ENCODE measurements at regions not wholly inside any gene's neighbourhood (a gene's known extent, or its start where the extent isn't known, plus 50 kb on each side); places are given as distances from the start of the nearest gene placed in this dataset.

DNA sequence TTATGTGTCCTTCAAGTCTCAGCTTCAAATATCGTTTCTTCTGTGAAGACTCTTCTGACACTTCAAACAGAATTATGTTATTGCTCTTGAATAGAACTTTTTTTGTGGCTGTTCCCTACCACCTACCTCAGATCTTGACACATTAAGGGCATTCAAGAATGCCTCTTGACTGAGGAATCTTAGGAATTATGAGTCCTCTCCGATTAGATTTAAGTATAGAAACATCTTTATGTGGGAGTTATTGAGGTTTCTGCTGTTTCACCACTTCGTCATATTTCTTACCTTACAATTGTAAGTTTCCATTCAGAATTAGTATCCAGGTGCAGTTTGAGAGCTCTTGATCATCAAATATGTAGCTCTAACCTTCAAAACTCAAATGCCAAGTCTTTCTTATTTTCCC, 324.2 kb upstream of the NUDT12 start:
- TF ChIP-seq, protein P1, sequence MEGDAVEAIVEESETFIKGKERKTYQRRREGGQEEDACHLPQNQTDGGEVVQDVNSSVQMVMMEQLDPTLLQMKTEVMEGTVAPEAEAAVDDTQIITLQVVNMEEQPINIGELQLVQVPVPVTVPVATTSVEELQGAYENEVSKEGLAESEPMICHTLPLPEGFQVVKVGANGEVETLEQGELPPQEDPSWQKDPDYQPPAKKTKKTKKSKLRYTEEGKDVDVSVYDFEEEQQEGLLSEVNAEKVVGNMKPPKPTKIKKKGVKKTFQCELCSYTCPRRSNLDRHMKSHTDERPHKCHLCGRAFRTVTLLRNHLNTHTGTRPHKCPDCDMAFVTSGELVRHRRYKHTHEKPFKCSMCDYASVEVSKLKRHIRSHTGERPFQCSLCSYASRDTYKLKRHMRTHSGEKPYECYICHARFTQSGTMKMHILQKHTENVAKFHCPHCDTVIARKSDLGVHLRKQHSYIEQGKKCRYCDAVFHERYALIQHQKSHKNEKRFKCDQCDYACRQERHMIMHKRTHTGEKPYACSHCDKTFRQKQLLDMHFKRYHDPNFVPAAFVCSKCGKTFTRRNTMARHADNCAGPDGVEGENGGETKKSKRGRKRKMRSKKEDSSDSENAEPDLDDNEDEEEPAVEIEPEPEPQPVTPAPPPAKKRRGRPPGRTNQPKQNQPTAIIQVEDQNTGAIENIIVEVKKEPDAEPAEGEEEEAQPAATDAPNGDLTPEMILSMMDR (IDR thresholded peaks at IDR 0.05; ENCODE audit: low read depth, low read length): no peak
- DNase-seq (ENCODE audit: low read depth, low spot score): no peak
- H3K4me3 ChIP-seq (ENCODE audit: low read depth, low read length): no peak overlapping the region
- in situ Hi-C loops (cut with HindIII; ENCODE audit: low sequenced_read_pairs): no loop called here

DNA sequence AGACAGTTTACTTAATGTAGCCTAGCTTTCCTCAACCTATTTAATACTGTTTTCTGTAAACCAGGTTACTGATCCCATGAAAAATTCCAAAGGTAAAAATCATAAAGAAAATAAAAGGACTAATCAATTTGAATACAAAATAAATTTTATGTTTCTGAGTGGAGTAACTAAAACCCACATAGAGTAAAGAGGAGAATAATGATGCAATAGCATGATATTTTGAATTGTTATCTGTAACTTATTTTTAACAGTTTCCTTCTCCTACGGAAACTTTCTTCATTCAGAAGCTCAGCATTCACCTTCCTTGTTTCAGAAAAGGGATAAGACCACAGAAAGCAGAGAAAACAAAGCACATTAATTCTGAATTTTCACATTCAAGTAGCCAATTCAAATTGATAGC, 320.6 kb upstream of the NUDT12 start:
- in situ Hi-C loops (cut with HindIII; ENCODE audit: low sequenced_read_pairs): no loop called here
- TF ChIP-seq, protein P1 (IDR thresholded peaks at IDR 0.05; ENCODE audit: low read depth, low read length): no peak

DNA sequence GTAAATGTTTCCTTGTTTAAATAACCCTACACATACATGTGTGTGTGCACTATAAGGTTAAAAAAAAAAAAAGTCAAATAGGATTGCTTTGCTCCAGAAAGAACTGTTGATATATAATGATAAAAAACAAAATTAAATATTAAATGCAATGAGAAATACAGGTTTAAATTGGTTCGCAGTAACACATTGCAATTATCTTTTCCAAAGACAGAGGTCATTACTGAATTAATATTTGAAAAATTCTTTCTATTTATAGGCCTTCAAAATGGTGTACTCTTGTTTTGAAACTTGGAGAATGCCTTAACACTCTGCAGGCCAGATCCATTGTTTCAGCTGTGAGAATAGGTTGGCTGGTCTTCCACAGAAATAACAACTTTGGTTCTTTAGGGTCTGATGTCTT, 319.0 kb upstream of the NUDT12 start:
- in situ Hi-C loops (cut with HindIII; ENCODE audit: low sequenced_read_pairs): no loop called here
- TF ChIP-seq, protein P1 (IDR thresholded peaks at IDR 0.05; ENCODE audit: low read depth, low read length): no peak

More for the DNA sequence above, 320.6 kb upstream of the NUDT12 start:
- DNase-seq (ENCODE audit: low read depth, low spot score): no peak
- no peak overlapping the region for H3K4me3 ChIP-seq (ENCODE audit: low read depth, low read length)

DNA sequence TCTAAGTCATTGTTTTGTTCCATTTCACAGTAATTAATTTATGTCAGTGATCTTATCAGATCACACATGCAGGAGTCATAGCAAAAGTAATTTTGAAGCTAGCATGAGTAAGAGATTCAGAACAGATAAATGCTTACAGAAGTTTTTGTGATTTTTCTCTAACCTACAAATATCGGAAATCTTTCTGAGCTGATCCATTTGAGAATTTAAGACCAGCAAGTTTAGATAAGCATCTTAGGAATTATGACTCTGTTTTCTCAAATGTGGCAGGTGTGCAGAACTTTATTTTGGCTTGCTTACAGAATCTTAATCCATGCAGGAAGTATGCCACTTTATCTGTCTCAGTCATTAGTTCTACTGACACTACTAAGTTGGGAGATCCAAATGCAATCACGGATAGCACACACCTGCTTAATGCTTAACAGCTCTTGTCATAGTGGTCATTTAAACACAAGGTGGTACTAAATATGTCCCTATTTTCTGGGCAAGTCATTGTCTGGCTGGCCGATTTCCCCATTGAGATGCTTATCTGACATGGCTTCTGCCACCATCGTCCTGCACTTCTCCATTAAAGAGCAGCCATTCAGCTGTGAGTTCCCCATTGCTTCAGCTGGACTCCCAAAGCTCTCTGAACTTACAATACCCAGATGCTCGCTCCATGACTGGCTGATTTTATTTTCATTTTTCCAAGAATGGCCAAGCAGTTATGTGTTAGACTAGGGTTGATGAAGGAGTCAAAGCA, 305.4 kb upstream of the NUDT12 start:
- TF ChIP-seq, protein P1 (IDR thresholded peaks at IDR 0.05; ENCODE audit: low read depth, low read length): no peak
- H3K4me3 ChIP-seq (ENCODE audit: low read depth, low read length): no peak overlapping the region
- in situ Hi-C loops (cut with HindIII; ENCODE audit: low sequenced_read_pairs): no loop called here
- DNase-seq (ENCODE audit: low read depth, low spot score): no peak

More for the DNA sequence above, 319.0 kb upstream of the NUDT12 start:
- DNase-seq (ENCODE audit: low read depth, low spot score): no peak
- H3K4me3 ChIP-seq (ENCODE audit: low read depth, low read length): no peak overlapping the region

DNA sequence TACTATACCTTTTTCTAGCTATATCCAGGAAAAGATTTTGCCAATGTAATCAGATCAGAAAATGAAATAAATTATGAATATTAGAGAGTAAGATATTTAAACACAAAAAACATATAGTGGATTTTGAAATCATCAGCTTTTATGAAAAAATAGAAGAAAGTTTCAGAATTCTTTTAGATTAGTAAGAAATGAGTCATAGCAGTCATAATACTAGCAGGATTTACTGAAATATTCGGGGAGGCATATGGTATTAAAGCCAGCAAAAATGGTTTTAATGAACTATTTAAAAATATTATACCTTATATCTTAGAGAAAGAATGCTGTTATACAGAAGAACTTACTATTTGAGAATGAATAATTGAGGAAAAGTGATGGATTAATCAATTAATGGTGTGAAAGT, 303.6 kb upstream of the NUDT12 start:
- no peak for DNase-seq (ENCODE audit: low read depth, low spot score)
- TF ChIP-seq, protein P1 (IDR thresholded peaks at IDR 0.05; ENCODE audit: low read depth, low read length): no peak
- in situ Hi-C loops (cut with HindIII; ENCODE audit: low sequenced_read_pairs): no loop called here
- no peak overlapping the region for H3K4me3 ChIP-seq (ENCODE audit: low read depth, low read length)

DNA sequence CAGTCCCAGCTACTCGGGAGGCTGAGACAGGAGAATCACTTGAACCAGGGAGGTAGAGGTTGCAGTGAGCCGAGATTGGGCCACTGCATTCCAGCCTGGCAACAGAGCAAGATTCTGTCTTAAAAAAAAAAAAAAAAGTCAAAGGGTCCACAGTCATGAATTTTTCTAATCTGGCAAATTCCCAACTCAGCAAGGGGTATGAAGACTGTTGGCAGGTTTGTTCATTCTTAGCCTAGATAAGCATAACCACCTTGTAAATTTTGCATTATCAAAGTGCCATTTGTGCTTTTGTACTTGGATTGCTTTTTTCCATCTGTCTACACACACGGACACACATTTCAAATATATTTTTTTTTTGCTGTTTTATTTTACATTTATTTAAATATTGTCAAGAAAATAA, 299.8 kb upstream of the NUDT12 start:
- no peak overlapping the region for H3K4me3 ChIP-seq (ENCODE audit: low read depth, low read length)
- TF ChIP-seq, protein P1 (IDR thresholded peaks at IDR 0.05; ENCODE audit: low read depth, low read length): no peak
- peak; percentile 25 for DNase-seq (ENCODE audit: low read depth, low spot score)
- in situ Hi-C loops (cut with HindIII; ENCODE audit: low sequenced_read_pairs): no loop called here
